ENCODE measurements at regions not wholly inside any gene's neighbourhood (a gene's known extent, or its start where the extent isn't known, plus 50 kb on each side); places are given as distances from the start of the nearest gene placed in this dataset.

DNA sequence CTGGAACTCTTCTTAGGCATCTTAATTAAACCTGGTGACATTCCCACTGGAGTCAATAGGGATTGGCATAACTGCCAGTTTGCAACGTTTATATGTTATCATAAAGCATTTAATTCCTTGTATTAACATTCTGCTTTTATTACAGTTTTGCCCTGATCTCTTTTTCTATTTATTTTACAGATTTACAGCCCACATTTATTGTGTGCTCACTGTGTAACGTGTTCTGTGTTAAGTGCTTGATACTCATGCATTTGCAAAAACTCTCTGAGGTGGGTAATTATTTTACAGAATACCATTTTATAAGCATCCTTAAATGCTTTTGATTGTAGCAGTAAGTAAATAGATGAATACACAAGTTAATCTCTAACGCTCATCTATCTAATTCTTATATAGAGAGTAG lies 341.5 kb upstream of the FAR2 start:
- FAIRE-seq (no peak), DNase-seq (ENCODE audit: low read depth, low spot score) (no peak), ATAC-seq (no peak)
- Histone ChIP-seq H3K27me3 (replicated peaks in 1 of 2; ENCODE audit: control insufficient read depth in 2 of 2, insufficient read depth in 2 of 2, low read length in 1 of 2) (no peaks in the 10 kb centered on the region), H3K4me1 (ENCODE audit: control insufficient read depth, insufficient read depth, low read length) (no peaks in the 10 kb centered on the region), H3K4me2 (ENCODE audit: control insufficient read depth, insufficient read depth) (no peak overlapping the region), H3K9me3 (replicated peaks; ENCODE audit: control insufficient read depth, insufficient read depth, low read length) (no peaks in the 10 kb centered on the region), H3K27ac (ENCODE audit: control insufficient read depth, insufficient read depth) (no peak overlapping the region), H3K4me3 (no peak overlapping the region), H2AFZ (ENCODE audit: control insufficient read depth, low read depth, low read length) (no peak overlapping the region), H4K20me1 (ENCODE audit: control insufficient read depth, insufficient read depth) (no peaks in the 10 kb centered on the region), H3K36me3 (ENCODE audit: control insufficient read depth in 2 of 2, insufficient read depth in 2 of 2, low read length in 1 of 2) (no peaks in the 10 kb centered on the region), H3K9ac (ENCODE audit: control insufficient read depth, insufficient read depth, low read length) (no peak overlapping the region), H3K79me2 (ENCODE audit: control insufficient read depth, insufficient read depth, low read length) (no peaks in the 10 kb centered on the region)
- POLR2A ChIA-PET, result no interaction called here
- RAD21 ChIA-PET (ENCODE audit: unreplicated experiment), result no interaction called here
- CTCF ChIA-PET, result no interaction called here
- BruUV-seq (replicated peaks), result no TSS peak
- TF ChIP-seq GABPA (IDR thresholded peaks at IDR 0.05; ENCODE audit: low read depth) (no peak), MYC (IDR thresholded peaks at IDR 0.05; ENCODE audit: insufficient read depth, insufficient read length, insufficient replicate concordance, low read length, severe bottlenecking) (no peak), SMAD5 (IDR thresholded peaks at IDR 0.05; ENCODE audit: low read depth) (no peak), SREBF2 (IDR thresholded peaks at IDR 0.05; ENCODE audit: low read length) (no peak), NR2C1 (IDR thresholded peaks at IDR 0.05) (no peak), CHD2 (IDR thresholded peaks at IDR 0.05; ENCODE audit: borderline replicate concordance, low read depth, low read length) (no peak), MEF2B (IDR thresholded peaks at IDR 0.05; ENCODE audit: partially characterized antibody, poor library complexity, severe bottlenecking) (no peak), RUNX3 (IDR thresholded peaks at IDR 0.05; ENCODE audit: low read length) (no peak), HCFC1 (IDR thresholded peaks at IDR 0.05; ENCODE audit: low read length) (no peak), FOS (IDR thresholded peaks at IDR 0.05; ENCODE audit: borderline replicate concordance, extremely low read depth, insufficient read length) (no peak)
- TF ChIP-seq, protein P1, sequence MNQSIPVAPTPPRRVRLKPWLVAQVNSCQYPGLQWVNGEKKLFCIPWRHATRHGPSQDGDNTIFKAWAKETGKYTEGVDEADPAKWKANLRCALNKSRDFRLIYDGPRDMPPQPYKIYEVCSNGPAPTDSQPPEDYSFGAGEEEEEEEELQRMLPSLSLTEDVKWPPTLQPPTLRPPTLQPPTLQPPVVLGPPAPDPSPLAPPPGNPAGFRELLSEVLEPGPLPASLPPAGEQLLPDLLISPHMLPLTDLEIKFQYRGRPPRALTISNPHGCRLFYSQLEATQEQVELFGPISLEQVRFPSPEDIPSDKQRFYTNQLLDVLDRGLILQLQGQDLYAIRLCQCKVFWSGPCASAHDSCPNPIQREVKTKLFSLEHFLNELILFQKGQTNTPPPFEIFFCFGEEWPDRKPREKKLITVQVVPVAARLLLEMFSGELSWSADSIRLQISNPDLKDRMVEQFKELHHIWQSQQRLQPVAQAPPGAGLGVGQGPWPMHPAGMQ (IDR thresholded peaks at IDR 0.05; ENCODE audit: borderline replicate concordance), result no peak
- TF ChIP-seq, protein P2, sequence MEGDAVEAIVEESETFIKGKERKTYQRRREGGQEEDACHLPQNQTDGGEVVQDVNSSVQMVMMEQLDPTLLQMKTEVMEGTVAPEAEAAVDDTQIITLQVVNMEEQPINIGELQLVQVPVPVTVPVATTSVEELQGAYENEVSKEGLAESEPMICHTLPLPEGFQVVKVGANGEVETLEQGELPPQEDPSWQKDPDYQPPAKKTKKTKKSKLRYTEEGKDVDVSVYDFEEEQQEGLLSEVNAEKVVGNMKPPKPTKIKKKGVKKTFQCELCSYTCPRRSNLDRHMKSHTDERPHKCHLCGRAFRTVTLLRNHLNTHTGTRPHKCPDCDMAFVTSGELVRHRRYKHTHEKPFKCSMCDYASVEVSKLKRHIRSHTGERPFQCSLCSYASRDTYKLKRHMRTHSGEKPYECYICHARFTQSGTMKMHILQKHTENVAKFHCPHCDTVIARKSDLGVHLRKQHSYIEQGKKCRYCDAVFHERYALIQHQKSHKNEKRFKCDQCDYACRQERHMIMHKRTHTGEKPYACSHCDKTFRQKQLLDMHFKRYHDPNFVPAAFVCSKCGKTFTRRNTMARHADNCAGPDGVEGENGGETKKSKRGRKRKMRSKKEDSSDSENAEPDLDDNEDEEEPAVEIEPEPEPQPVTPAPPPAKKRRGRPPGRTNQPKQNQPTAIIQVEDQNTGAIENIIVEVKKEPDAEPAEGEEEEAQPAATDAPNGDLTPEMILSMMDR (IDR thresholded peaks at IDR 0.05 in 2 of 3, conservative IDR thresholded peaks at IDR 0.05 in 1 of 3; ENCODE audit: control insufficient read depth in 2 of 3, extremely low read depth in 1 of 3, insufficient read depth in 1 of 3, low read depth in 3 of 3, low read length in 3 of 3), result no peak
- in situ Hi-C loops (cut with MboI) (no loop called here), intact Hi-C loops (cut with micrococcal nuclease; ENCODE audit: unreplicated experiment) (no loop called here)
- SMC1A ChIA-PET (ENCODE audit: uncharacterized antibody, unreplicated experiment), result interaction anchor here (0.6 kb wide), 1 partner anchor 223 kb away, joined by 3 read pairs; no protein-coding TSS in a partner anchor
- 21% methylated on average over 3 of the region's 3 CpGs for WGBS (ENCODE audit: insufficient coverage, insufficient replicate concordance, low lambda C conversion rate, missing lambda C conversion rate)
